Tongue (tissue), 1 donor: ENCODE measurements at regions not wholly inside any gene's neighbourhood (a gene's known extent, or its start where the extent isn't known, plus 50 kb on each side); places are given as distances from the start of the nearest gene placed in this dataset.
A peak's percentile ranks its signal among the peaks of the same experiment; 100 is the strongest.

ENCODE experiments used
- DNase-seq: peaks from one replicate; pipeline ENCODE4 v3.0.0-alpha.2; 2015

GRCh38 chr2:226030788-226031646 is 631.5 kb downstream of the NYAP2 start:
- peak; percentile 86 for DNase-seq

GRCh38 chr2:226030369-226030768 is 630.9 kb downstream of the NYAP2 start:
- no peak for DNase-seq

- no peak for DNase-seq
Observed at GRCh38 chr2:226023946-226024345, 624.4 kb downstream of the NYAP2 start.

GRCh38 chr2:226023383-226023782 is 623.9 kb downstream of the NYAP2 start:
- DNase-seq, result no peak

- DNase-seq, result no peak
Observed at GRCh38 chr2:226020956-226021355, 621.4 kb downstream of the NYAP2 start.

- DNase-seq, result no peak
Observed at GRCh38 chr2:226020176-226020575, 620.7 kb downstream of the NYAP2 start.

- DNase-seq, result no peak
Observed at GRCh38 chr2:226018641-226019040, 619.1 kb downstream of the NYAP2 start.

GRCh38 chr2:226017537-226017936 is 618.0 kb downstream of the NYAP2 start:
- no peak for DNase-seq

GRCh38 chr2:226017107-226017506 is 617.6 kb downstream of the NYAP2 start:
- no peak for DNase-seq

GRCh38 chr2:226011716-226012450 is 612.4 kb downstream of the NYAP2 start:
- DNase-seq, result no peak

- DNase-seq, result no peak
Observed at GRCh38 chr2:226002438-226002837, 602.9 kb downstream of the NYAP2 start.

- no peak for DNase-seq
Observed at GRCh38 chr2:226001716-226002115, 602.2 kb downstream of the NYAP2 start.

- DNase-seq, result no peak
Observed at GRCh38 chr2:225999692-226000091, 600.2 kb downstream of the NYAP2 start.

GRCh38 chr2:225998653-225999052 is 599.1 kb downstream of the NYAP2 start:
- DNase-seq, result no peak

- no peak for DNase-seq
Observed at GRCh38 chr2:225998116-225998515, 598.6 kb downstream of the NYAP2 start.

GRCh38 chr2:225996462-225996828 is 596.9 kb downstream of the NYAP2 start:
- DNase-seq, result no peak

- DNase-seq, result peak; percentile 20
Observed at GRCh38 chr2:225995796-225996461, 596.4 kb downstream of the NYAP2 start.

- DNase-seq, result no peak
Observed at GRCh38 chr2:225994748-225995405, 595.4 kb downstream of the NYAP2 start.

- no peak for DNase-seq
Observed at GRCh38 chr2:225993430-225993829, 593.9 kb downstream of the NYAP2 start.

- DNase-seq, result no peak
Observed at GRCh38 chr2:225989809-225990208, 590.3 kb downstream of the NYAP2 start.

- no peak for DNase-seq
Observed at GRCh38 chr2:225980372-225980771, 580.9 kb downstream of the NYAP2 start.

- DNase-seq, result no peak
Observed at GRCh38 chr2:225971433-225971832, 571.9 kb downstream of the NYAP2 start.

GRCh38 chr2:225948903-225949302 is 549.4 kb downstream of the NYAP2 start:
- no peak for DNase-seq
